Calu3 (cell line): ENCODE measurements at regions not wholly inside any gene's neighbourhood (a gene's known extent, or its start where the extent isn't known, plus 50 kb on each side); places are given as distances from the start of the nearest gene placed in this dataset.

Source experiments
- BruUV-seq: library from RNA; stranded (reverse); fragments of 400-500 nt; replicated peaks from 2 replicates; lab custom pipeline; 2021; lab: Mats Ljungman, UMichigan
- CTCF ChIA-PET: fragments of 300-600 bp; sonication (Branson Sonifier 250); formaldehyde crosslinking; loops from one replicate; lab custom pipeline; 2022; ENCODE audit warnings: antibody characterized with exemption; lab: Charles Lee
- DNase-seq: peaks from one replicate; pipeline ENCODE4 v3.0.0; 2022
- H3K27ac Mint-ChIP-seq: one replicate; pipeline ENCODE4 v1.8.0; 2022; ENCODE audit warnings: mixed read lengths; ENCODE audit not compliant: unreplicated experiment
- H3K27me3 Mint-ChIP-seq: one replicate; pipeline ENCODE4 v1.8.0; 2022; ENCODE audit warnings: mixed read lengths; ENCODE audit not compliant: unreplicated experiment
- H3K36me3 Mint-ChIP-seq: one replicate; pipeline ENCODE4 v1.8.0; 2022; ENCODE audit warnings: mild to moderate bottlenecking, moderate library complexity, mixed read lengths; ENCODE audit not compliant: insufficient read depth, unreplicated experiment
- H3K4me1 Mint-ChIP-seq: one replicate; pipeline ENCODE4 v1.8.0; 2022; ENCODE audit warnings: mild to moderate bottlenecking, low read depth, mixed read lengths; ENCODE audit not compliant: unreplicated experiment
- H3K4me3 Mint-ChIP-seq: one replicate; pipeline ENCODE4 v1.8.0; 2022; ENCODE audit warnings: mild to moderate bottlenecking, low read depth, moderate library complexity, mixed read lengths; ENCODE audit not compliant: unreplicated experiment
- H3K9me3 Mint-ChIP-seq: one replicate; pipeline ENCODE4 v1.8.0; 2022; ENCODE audit warnings: low read depth, mixed read lengths; ENCODE audit not compliant: unreplicated experiment
- intact Hi-C: fragments of 100-400 bp; cut with micrococcal nuclease; formaldehyde crosslinking; loops from one replicate; pipeline ENCODE4 v1.10.0; 2022; ENCODE audit not compliant: unreplicated experiment
- TF ChIP-seq, protein P1 (sequence below): fragments of 200-600 bp; IDR thresholded peaks from one replicate; pipeline ENCODE4 v1.8.0; 2022; ENCODE audit warnings: antibody characterized with exemption; ENCODE audit not compliant: unreplicated experiment

DNA sequence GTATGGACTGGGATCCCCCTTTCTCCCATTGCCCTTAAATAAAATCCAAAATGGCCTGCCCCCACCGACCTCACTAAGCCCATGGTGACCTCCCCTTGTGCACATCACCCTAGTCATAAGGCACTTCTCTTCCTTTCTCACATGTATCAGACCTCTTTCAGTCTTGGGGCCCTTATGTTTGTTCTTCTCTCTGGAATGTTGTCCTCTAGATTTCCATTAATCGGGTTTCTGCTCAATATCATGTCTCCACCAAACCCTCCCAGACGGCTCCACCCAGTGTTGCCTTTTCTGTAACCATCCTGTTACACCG is 196.3 kb downstream of the ERCC6L2 start:
- TF ChIP-seq, protein P1, sequence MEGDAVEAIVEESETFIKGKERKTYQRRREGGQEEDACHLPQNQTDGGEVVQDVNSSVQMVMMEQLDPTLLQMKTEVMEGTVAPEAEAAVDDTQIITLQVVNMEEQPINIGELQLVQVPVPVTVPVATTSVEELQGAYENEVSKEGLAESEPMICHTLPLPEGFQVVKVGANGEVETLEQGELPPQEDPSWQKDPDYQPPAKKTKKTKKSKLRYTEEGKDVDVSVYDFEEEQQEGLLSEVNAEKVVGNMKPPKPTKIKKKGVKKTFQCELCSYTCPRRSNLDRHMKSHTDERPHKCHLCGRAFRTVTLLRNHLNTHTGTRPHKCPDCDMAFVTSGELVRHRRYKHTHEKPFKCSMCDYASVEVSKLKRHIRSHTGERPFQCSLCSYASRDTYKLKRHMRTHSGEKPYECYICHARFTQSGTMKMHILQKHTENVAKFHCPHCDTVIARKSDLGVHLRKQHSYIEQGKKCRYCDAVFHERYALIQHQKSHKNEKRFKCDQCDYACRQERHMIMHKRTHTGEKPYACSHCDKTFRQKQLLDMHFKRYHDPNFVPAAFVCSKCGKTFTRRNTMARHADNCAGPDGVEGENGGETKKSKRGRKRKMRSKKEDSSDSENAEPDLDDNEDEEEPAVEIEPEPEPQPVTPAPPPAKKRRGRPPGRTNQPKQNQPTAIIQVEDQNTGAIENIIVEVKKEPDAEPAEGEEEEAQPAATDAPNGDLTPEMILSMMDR = no peak
- peaks cover 26% of the 10 kb centered on the region for H3K27me3 Mint-ChIP-seq
- no peak for DNase-seq
- intact Hi-C loops = no loop called here
- H3K9me3 Mint-ChIP-seq = no peaks in the 10 kb centered on the region
- H3K4me3 Mint-ChIP-seq = no peak overlapping the region
- H3K36me3 Mint-ChIP-seq = no peaks in the 10 kb centered on the region
- CTCF ChIA-PET = no interaction called here
- H3K27ac Mint-ChIP-seq = no peak overlapping the region
- BruUV-seq = no TSS peak
- H3K4me1 Mint-ChIP-seq = no peaks in the 10 kb centered on the region

DNA sequence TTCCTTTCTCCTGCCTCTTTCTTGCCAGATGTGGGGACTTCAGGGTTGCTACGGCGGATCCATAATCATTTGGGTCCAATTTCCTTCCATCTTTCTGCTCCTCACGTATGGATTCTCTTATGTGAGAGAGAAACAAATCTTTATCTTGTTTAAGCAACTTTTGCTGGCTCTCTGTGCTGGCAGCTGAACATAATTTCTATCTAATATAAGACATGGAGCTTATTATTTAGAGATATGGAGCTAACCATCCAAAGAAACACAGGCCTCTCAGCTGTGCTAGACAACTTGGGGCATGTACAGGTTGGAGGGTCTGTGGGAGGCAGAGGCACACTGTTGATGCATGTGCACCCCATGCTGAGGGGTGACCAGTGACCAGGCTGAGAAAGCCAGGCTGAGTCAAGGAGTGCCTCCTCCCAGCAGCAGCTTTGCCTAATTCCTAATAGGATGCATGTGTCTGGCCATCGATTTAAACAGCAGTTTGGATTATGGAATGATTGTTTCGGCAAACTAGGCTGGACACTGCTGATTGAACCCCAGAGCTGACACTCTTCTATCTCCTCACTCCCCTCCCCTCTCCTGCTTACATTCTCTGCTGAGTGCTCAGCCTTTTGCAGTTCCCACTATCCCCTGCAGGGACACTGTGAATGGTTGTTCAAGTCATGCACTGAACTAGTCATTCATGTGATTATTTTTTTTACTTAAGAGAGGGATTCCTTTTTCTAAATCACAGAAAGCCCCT is 195.8 kb downstream of the ERCC6L2 start:
- intact Hi-C loops = no loop called here
- no TSS peak for BruUV-seq
- H3K4me1 Mint-ChIP-seq = no peaks in the 10 kb centered on the region
- peak; percentile 29 for DNase-seq
- no peaks in the 10 kb centered on the region for H3K9me3 Mint-ChIP-seq
- no peaks in the 10 kb centered on the region for H3K36me3 Mint-ChIP-seq
- H3K27me3 Mint-ChIP-seq = peaks cover 26% of the 10 kb centered on the region
- H3K27ac Mint-ChIP-seq = no peak overlapping the region
- no peak overlapping the region for H3K4me3 Mint-ChIP-seq
- TF ChIP-seq, protein P1 = peak; percentile 38
- CTCF ChIA-PET = no interaction called here

DNA sequence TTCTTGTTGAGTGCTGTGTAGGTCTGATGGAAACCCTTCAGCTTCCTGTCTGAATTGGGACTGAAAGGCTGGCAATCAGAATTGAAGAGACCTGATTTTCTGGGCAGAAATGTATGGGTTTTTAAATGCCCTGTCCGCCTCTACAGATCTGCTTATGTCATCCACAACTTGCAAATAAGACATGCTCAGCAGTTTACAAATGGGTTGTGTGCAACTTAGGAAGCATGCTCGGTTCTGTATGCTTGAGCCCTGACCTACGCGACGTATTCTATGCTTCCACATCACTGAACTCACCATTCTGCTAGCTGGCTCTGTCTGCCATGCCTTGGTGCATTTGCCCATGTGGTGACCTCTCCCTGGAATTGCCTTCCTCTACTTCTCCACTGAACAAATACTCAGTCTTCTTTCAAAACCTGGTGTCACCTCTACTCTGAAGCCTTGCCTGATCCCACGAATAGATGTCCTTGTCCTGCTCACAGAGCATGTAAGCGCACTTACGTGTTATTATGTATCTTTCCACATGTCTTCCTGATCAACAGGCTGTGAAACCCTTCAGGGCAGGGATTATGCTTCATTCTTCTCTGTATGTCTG is 194.2 kb downstream of the ERCC6L2 start:
- intact Hi-C loops = no loop called here
- CTCF ChIA-PET = no interaction called here
- TF ChIP-seq, protein P1 = no peak
- BruUV-seq = no TSS peak
- H3K27ac Mint-ChIP-seq = no peak overlapping the region
- H3K36me3 Mint-ChIP-seq = no peaks in the 10 kb centered on the region
- no peak overlapping the region for H3K4me3 Mint-ChIP-seq
- H3K9me3 Mint-ChIP-seq = no peaks in the 10 kb centered on the region
- H3K4me1 Mint-ChIP-seq = no peaks in the 10 kb centered on the region
- H3K27me3 Mint-ChIP-seq = peaks cover 26% of the 10 kb centered on the region
- DNase-seq = no peak

DNA sequence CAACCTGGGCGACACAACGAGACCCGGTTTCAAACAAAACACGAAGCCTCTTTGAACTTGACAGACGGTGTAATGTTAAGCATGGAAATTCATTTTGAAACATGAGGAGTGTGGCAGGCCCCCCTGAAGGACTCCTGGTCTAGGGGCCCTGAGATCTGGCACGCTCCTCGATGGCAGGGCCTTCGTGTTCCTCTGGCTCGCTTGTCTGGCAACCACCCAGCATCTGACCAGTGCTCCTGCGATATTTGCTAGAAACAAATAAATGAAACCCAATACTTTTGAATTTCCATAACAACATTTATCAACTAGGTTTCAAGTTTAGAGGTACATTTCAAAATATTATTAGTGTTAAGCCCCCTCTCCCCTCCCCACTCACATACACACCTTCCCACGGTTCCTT is 193.0 kb downstream of the ERCC6L2 start:
- intact Hi-C loops = no loop called here
- DNase-seq = no peak
- Mint-ChIP-seq H3K36me3 (no peaks in the 10 kb centered on the region), H3K4me1 (no peaks in the 10 kb centered on the region), H3K27ac (no peak overlapping the region), H3K4me3 (no peak overlapping the region), H3K27me3 (peaks cover 26% of the 10 kb centered on the region), H3K9me3 (no peaks in the 10 kb centered on the region)
- CTCF ChIA-PET = no interaction called here
- no TSS peak for BruUV-seq
- TF ChIP-seq, protein P1 = no peak
